Endodermal cell (in vitro differentiated cells): ENCODE measurements at regions not wholly inside any gene's neighbourhood (a gene's known extent, or its start where the extent isn't known, plus 50 kb on each side); places are given as distances from the start of the nearest gene placed in this dataset.

Source experiments
- DNase-seq: peaks from one replicate; pipeline ENCODE4 v3.0.0-alpha.2; 2017
- H3K27ac ChIP-seq: 2 replicates; pipeline ENCODE4 v1.5.1; 2013; ENCODE audit warnings: mild to moderate bottlenecking, low read depth, low read length, moderate library complexity
- H3K27me3 ChIP-seq: 2 replicates; pipeline ENCODE4 v1.6.1; 2013; ENCODE audit warnings: mild to moderate bottlenecking, low read length, moderate library complexity; ENCODE audit not compliant: insufficient read depth, control insufficient read depth, poor library complexity, severe bottlenecking
- H3K36me3 ChIP-seq: 2 replicates; pipeline ENCODE4 v1.7.0; 2013; ENCODE audit warnings: mild to moderate bottlenecking, low read length, moderate library complexity; ENCODE audit not compliant: control insufficient read depth, insufficient read depth
- H3K4me1 ChIP-seq: one replicate; pipeline ENCODE4 v1.7.0; 2013; ENCODE audit warnings: low read length; ENCODE audit not compliant: control insufficient read depth, insufficient read depth
- H3K4me3 ChIP-seq: 2 replicates; pipeline ENCODE4 v1.5.1; 2013; ENCODE audit warnings: mild to moderate bottlenecking, low read length, moderate library complexity
- H3K9ac ChIP-seq: 2 replicates; pipeline ENCODE4 v1.6.1; 2013; ENCODE audit warnings: mild to moderate bottlenecking, low read length, moderate library complexity; ENCODE audit not compliant: poor library complexity, severe bottlenecking; ENCODE audit errors: extremely low read depth
- H3K9me3 ChIP-seq: 2 replicates; pipeline ENCODE4 v1.6.1; 2013; ENCODE audit warnings: mild to moderate bottlenecking, low read length, moderate library complexity; ENCODE audit not compliant: control insufficient read depth
- H3K27ac Mint-ChIP-seq: 2 replicates; pipeline ENCODE4 v1.8.0; 2020; ENCODE audit warnings: mixed read lengths
- H3K27me3 Mint-ChIP-seq: 2 replicates; pipeline ENCODE4 v1.8.0; 2021; ENCODE audit warnings: mild to moderate bottlenecking, mixed read lengths; ENCODE audit not compliant: insufficient read depth
- H3K36me3 Mint-ChIP-seq: 2 replicates; pipeline ENCODE4 v1.8.0; 2020; ENCODE audit warnings: low read depth, mixed read lengths
- H3K4me1 Mint-ChIP-seq: 2 replicates; pipeline ENCODE4 v1.8.0; 2020; ENCODE audit warnings: mixed read lengths
- H3K4me3 Mint-ChIP-seq: 2 replicates; pipeline ENCODE4 v1.8.0; 2020; ENCODE audit warnings: mild to moderate bottlenecking, moderate library complexity, mixed read lengths
- H3K9me3 Mint-ChIP-seq: 2 replicates; pipeline ENCODE4 v1.8.0; 2020; ENCODE audit warnings: mild to moderate bottlenecking, mixed read lengths
- WGBS, 2 experiments: methylation state at CpG; one replicate each; pipeline versions ENCODE4 v1.1.5 to v1.1.7; 2013; ENCODE audit warnings: missing lambda C conversion rate in 2 of 2, mixed read lengths in 1 of 2; ENCODE audit not compliant: insufficient coverage in 1 of 2, insufficient read length in 1 of 2; 5-methylcytosine and 5-hydroxymethylcytosine counted together
- TF ChIP-seq, protein P1 (sequence below): fragments of 200-600 bp; sonication (generic); conservative IDR thresholded peaks from 2 replicates; pipeline ENCODE4 v1.5.0; 2021; ENCODE audit warnings: antibody characterized with exemption, mild to moderate bottlenecking

DNA sequence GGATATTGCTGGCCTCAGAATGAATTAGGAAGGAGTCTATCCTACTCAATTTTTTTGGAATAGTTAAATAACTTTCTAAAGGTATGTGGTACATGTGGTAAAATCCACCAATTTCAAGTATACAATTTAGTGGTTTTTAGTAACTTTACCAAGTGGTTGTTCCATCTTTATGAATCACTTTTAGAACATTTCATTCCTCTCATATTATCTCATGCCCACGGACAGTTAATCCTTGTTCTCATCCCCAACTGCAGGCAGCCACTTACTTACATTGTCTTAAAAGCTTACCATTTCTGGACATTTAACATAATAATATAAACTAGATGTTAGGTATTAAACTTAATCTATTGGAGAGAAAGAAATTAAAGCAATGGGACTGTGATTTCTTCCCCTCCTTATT lies 146.3 kb upstream of the ZC3H15 start:
- no peaks in the 10 kb centered on the region for H3K36me3 Mint-ChIP-seq
- Histone ChIP-seq H3K27ac (no peak overlapping the region), H3K27me3 (no peaks in the 10 kb centered on the region), H3K9me3 (peaks cover 13% of the 10 kb centered on the region), H3K9ac (no peak overlapping the region), H3K36me3 (no peaks in the 10 kb centered on the region), H3K4me3 (no peak overlapping the region), H3K4me1 (no peaks in the 10 kb centered on the region)
- H3K27me3 Mint-ChIP-seq: no peaks in the 10 kb centered on the region
- TF ChIP-seq, protein P1, sequence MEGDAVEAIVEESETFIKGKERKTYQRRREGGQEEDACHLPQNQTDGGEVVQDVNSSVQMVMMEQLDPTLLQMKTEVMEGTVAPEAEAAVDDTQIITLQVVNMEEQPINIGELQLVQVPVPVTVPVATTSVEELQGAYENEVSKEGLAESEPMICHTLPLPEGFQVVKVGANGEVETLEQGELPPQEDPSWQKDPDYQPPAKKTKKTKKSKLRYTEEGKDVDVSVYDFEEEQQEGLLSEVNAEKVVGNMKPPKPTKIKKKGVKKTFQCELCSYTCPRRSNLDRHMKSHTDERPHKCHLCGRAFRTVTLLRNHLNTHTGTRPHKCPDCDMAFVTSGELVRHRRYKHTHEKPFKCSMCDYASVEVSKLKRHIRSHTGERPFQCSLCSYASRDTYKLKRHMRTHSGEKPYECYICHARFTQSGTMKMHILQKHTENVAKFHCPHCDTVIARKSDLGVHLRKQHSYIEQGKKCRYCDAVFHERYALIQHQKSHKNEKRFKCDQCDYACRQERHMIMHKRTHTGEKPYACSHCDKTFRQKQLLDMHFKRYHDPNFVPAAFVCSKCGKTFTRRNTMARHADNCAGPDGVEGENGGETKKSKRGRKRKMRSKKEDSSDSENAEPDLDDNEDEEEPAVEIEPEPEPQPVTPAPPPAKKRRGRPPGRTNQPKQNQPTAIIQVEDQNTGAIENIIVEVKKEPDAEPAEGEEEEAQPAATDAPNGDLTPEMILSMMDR: no peak
- H3K9me3 Mint-ChIP-seq: peaks cover 11% of the 10 kb centered on the region
- no peak overlapping the region for H3K27ac Mint-ChIP-seq
- no peaks in the 10 kb centered on the region for H3K4me1 Mint-ChIP-seq
- H3K4me3 Mint-ChIP-seq: no peak overlapping the region
- DNase-seq: no peak
- WGBS, 2 experiments: 89% methylated on average over 1 of the region's 1 CpG; no CpG with 5 or more reads in 1 of the 2 experiments

DNA sequence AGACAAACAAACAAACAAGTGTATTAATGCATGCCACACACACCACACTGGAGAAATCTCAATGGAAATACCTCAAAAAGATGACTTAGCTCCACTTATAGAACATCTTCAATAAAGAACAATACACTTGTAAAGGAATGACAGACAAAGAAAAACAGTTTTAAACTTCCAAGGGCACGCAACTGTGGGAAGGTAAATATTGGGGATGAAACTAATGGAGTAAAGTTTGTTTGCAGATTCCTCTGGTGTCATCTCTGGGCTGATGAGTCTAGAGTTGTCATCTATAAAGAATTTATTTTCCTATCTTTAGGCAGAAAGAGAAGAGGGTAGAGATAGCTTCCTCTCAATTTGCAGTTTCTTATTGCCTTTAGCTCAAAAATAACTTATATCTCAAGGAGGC lies 144.0 kb upstream of the ZC3H15 start:
- no peak for DNase-seq
- H3K9me3 ChIP-seq: peaks cover 13% of the 10 kb centered on the region
- Mint-ChIP-seq H3K27me3 (no peaks in the 10 kb centered on the region), H3K9me3 (peaks cover 11% of the 10 kb centered on the region), H3K36me3 (no peaks in the 10 kb centered on the region), H3K4me3 (no peak overlapping the region), H3K4me1 (no peaks in the 10 kb centered on the region), H3K27ac (no peak overlapping the region)
- TF ChIP-seq, protein P1: no peak
- no peaks in the 10 kb centered on the region for H3K4me1 ChIP-seq
- H3K27ac ChIP-seq: no peak overlapping the region
- H3K27me3 ChIP-seq: no peaks in the 10 kb centered on the region
- WGBS, 2 experiments: 88% methylated on average over 1 of the region's 1 CpG; no CpG with 5 or more reads in 1 of the 2 experiments
- no peak overlapping the region for H3K4me3 ChIP-seq
- no peaks in the 10 kb centered on the region for H3K36me3 ChIP-seq
- no peak overlapping the region for H3K9ac ChIP-seq

DNA sequence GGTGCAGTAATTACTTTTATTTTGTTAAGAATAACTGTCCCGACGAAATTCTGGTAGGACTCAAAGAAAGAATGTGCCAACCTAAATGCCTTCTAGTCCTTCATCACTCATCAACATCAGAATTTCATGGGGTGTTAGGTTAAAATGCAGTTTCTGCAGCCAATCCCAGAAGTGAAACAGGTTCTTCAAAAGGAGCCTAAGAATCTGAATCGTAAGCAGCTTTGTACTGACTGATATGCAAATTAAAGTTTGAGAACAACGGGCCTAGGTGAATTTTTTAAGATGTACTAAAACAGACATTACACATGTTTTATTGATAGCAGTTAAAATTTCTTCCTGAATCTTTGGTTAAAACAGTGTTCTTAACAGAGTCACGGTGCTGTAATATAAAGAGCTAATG lies 140.3 kb upstream of the ZC3H15 start:
- H3K4me1 ChIP-seq: no peaks in the 10 kb centered on the region
- Mint-ChIP-seq H3K4me1 (no peaks in the 10 kb centered on the region), H3K27me3 (no peaks in the 10 kb centered on the region), H3K27ac (no peak overlapping the region), H3K36me3 (no peaks in the 10 kb centered on the region), H3K4me3 (no peak overlapping the region), H3K9me3 (no peaks in the 10 kb centered on the region)
- no peaks in the 10 kb centered on the region for H3K27me3 ChIP-seq
- H3K36me3 ChIP-seq: no peaks in the 10 kb centered on the region
- TF ChIP-seq, protein P1: no peak
- H3K27ac ChIP-seq: no peak overlapping the region
- WGBS, 2 experiments: 81 to 93% methylated on average over 2 to 5 of the region's 5 CpGs
- no peak overlapping the region for H3K4me3 ChIP-seq
- H3K9ac ChIP-seq: no peak overlapping the region
- H3K9me3 ChIP-seq: no peaks in the 10 kb centered on the region
- DNase-seq: no peak
